ENCODE measurements at regions not wholly inside any gene's neighbourhood (a gene's known extent, or its start where the extent isn't known, plus 50 kb on each side); places are given as distances from the start of the nearest gene placed in this dataset.

GRCh38 chr16:50857881-50858280, 116.0 kb downstream of the CYLD start:
- H3K9me3 ChIP-seq (ENCODE audit: insufficient read depth, low read length, severe bottlenecking), result no peaks in the 10 kb centered on the region
- H3K9ac ChIP-seq (ENCODE audit: low read depth, low read length), result no peak overlapping the region
- H3K4me3 ChIP-seq (ENCODE audit: low read depth in 1 of 2, low read length in 2 of 2), result no peak overlapping the region
- no peak overlapping the region for H3K4me2 ChIP-seq (ENCODE audit: insufficient read depth, low read length)
- H3K27me3 ChIP-seq (ENCODE audit: insufficient read depth, low read length, poor library complexity), result no peaks in the 10 kb centered on the region
- no peak overlapping the region for H2AFZ ChIP-seq (ENCODE audit: low read depth, low read length)
- ATAC-seq (ENCODE audit: insufficient read depth, low read depth) (no peak), DNase-seq (no peak)
- no peaks in the 10 kb centered on the region for H3K79me2 ChIP-seq (ENCODE audit: insufficient read depth, low read length)
- no peaks in the 10 kb centered on the region for H4K20me1 ChIP-seq (ENCODE audit: insufficient read depth, low read length)
- H3K27ac ChIP-seq (ENCODE audit: low read length), result no peak overlapping the region
- TF ChIP-seq EZH2 (IDR thresholded peaks at IDR 0.05; ENCODE audit: borderline replicate concordance, low read depth, low read length, severe bottlenecking) (no peak), CTCF (IDR thresholded peaks at IDR 0.05; ENCODE audit: borderline replicate concordance, extremely low read depth, low read length, poor library complexity, severe bottlenecking) (no peak)
- no peaks in the 10 kb centered on the region for H3K36me3 ChIP-seq (ENCODE audit: insufficient read depth, low read length)
- no peaks in the 10 kb centered on the region for H3K4me1 ChIP-seq (ENCODE audit: insufficient read depth, low read length)

GRCh38 chr16:50856991-50857390, 115.1 kb downstream of the CYLD start:
- H3K4me1 ChIP-seq (ENCODE audit: insufficient read depth, low read length), result no peaks in the 10 kb centered on the region
- no peak overlapping the region for H3K4me2 ChIP-seq (ENCODE audit: insufficient read depth, low read length)
- DNase-seq (no peak), ATAC-seq (ENCODE audit: insufficient read depth, low read depth) (no peak)
- H4K20me1 ChIP-seq (ENCODE audit: insufficient read depth, low read length), result no peaks in the 10 kb centered on the region
- no peak overlapping the region for H3K27ac ChIP-seq (ENCODE audit: low read length)
- H3K27me3 ChIP-seq (ENCODE audit: insufficient read depth, low read length, poor library complexity), result no peaks in the 10 kb centered on the region
- no peak overlapping the region for H2AFZ ChIP-seq (ENCODE audit: low read depth, low read length)
- H3K79me2 ChIP-seq (ENCODE audit: insufficient read depth, low read length), result no peaks in the 10 kb centered on the region
- no peaks in the 10 kb centered on the region for H3K36me3 ChIP-seq (ENCODE audit: insufficient read depth, low read length)
- H3K9ac ChIP-seq (ENCODE audit: low read depth, low read length), result no peak overlapping the region
- TF ChIP-seq CTCF (IDR thresholded peaks at IDR 0.05; ENCODE audit: borderline replicate concordance, extremely low read depth, low read length, poor library complexity, severe bottlenecking) (no peak), EZH2 (IDR thresholded peaks at IDR 0.05; ENCODE audit: borderline replicate concordance, low read depth, low read length, severe bottlenecking) (no peak)
- H3K9me3 ChIP-seq (ENCODE audit: insufficient read depth, low read length, severe bottlenecking), result no peaks in the 10 kb centered on the region
- H3K4me3 ChIP-seq (ENCODE audit: low read depth in 1 of 2, low read length in 2 of 2), result no peak overlapping the region

- ATAC-seq (ENCODE audit: insufficient read depth, low read depth), result peak; percentile 54; the same call in 2 of the 3 replicates
- Histone ChIP-seq H3K27me3 (ENCODE audit: insufficient read depth, low read length, poor library complexity) (peaks cover 3% of the 10 kb centered on the region), H3K4me2 (ENCODE audit: insufficient read depth, low read length) (no peak overlapping the region), H2AFZ (ENCODE audit: low read depth, low read length) (no peak overlapping the region), H3K9me3 (ENCODE audit: insufficient read depth, low read length, severe bottlenecking) (no peaks in the 10 kb centered on the region), H3K36me3 (ENCODE audit: insufficient read depth, low read length) (no peaks in the 10 kb centered on the region), H4K20me1 (ENCODE audit: insufficient read depth, low read length) (no peaks in the 10 kb centered on the region), H3K27ac (ENCODE audit: low read length) (no peak overlapping the region), H3K4me3 (ENCODE audit: low read depth in 1 of 2, low read length in 2 of 2) (no peak overlapping the region), H3K9ac (ENCODE audit: low read depth, low read length) (no peak overlapping the region), H3K4me1 (ENCODE audit: insufficient read depth, low read length) (no peaks in the 10 kb centered on the region), H3K79me2 (ENCODE audit: insufficient read depth, low read length) (no peaks in the 10 kb centered on the region)
- no peak for DNase-seq
- no peak for TF ChIP-seq CTCF (IDR thresholded peaks at IDR 0.05; ENCODE audit: borderline replicate concordance, extremely low read depth, low read length, poor library complexity, severe bottlenecking)
Measured at GRCh38 chr16:50853329-50853728, 111.4 kb downstream of the CYLD start.

Measured in DND-41 (cell line).